ENCODE measurements at regions not wholly inside any gene's neighbourhood (a gene's known extent, or its start where the extent isn't known, plus 50 kb on each side); places are given as distances from the start of the nearest gene placed in this dataset.

GRCh38 chr2:160583813-160584537 is 90.4 kb upstream of the RBMS1 start:
- Histone ChIP-seq H3K9ac (ENCODE audit: low read depth in 2 of 2, low read length in 2 of 2) (no peak overlapping the region), H3K4me1 (no peaks in the 10 kb centered on the region), H3K9me3 (no peaks in the 10 kb centered on the region), H3K27me3 (no peaks in the 10 kb centered on the region), H3K27ac (no peak overlapping the region), H3K36me3 (no peaks in the 10 kb centered on the region), H3K4me3 (no peak overlapping the region)
- intact Hi-C loops (cut with DNase I), result no loop called here
- no peak for DNase-seq
- no peak for TF ChIP-seq CTCF (IDR thresholded peaks at IDR 0.05)

- intact Hi-C loops (cut with DNase I), result no loop called here
- H3K9ac ChIP-seq (ENCODE audit: low read depth in 2 of 2, low read length in 2 of 2), result no peak overlapping the region
- no peaks in the 10 kb centered on the region for H3K36me3 ChIP-seq
- no peaks in the 10 kb centered on the region for H3K4me1 ChIP-seq
- H3K4me3 ChIP-seq, result no peak overlapping the region
- H3K9me3 ChIP-seq, result no peaks in the 10 kb centered on the region
- no peaks in the 10 kb centered on the region for H3K27me3 ChIP-seq
- DNase-seq, result no peak
- no peak for TF ChIP-seq CTCF (IDR thresholded peaks at IDR 0.05)
- H3K27ac ChIP-seq, result no peak overlapping the region
Observed at GRCh38 chr2:160584972-160585494, 91.4 kb upstream of the RBMS1 start.

GRCh38 chr2:160590664-160591063 is 97.1 kb upstream of the RBMS1 start:
- no peak for DNase-seq
- Histone ChIP-seq H3K27ac (no peak overlapping the region), H3K27me3 (no peaks in the 10 kb centered on the region), H3K36me3 (no peaks in the 10 kb centered on the region), H3K4me1 (no peaks in the 10 kb centered on the region), H3K9ac (ENCODE audit: low read depth in 2 of 2, low read length in 2 of 2) (no peak overlapping the region), H3K9me3 (no peaks in the 10 kb centered on the region), H3K4me3 (no peak overlapping the region)
- no peak for TF ChIP-seq CTCF (IDR thresholded peaks at IDR 0.05)
- intact Hi-C loops (cut with DNase I), result no loop called here

GRCh38 chr2:160592401-160592800 is 98.8 kb upstream of the RBMS1 start:
- Histone ChIP-seq H3K9ac (ENCODE audit: low read depth in 2 of 2, low read length in 2 of 2) (no peak overlapping the region), H3K36me3 (no peaks in the 10 kb centered on the region), H3K4me3 (no peak overlapping the region), H3K27me3 (no peaks in the 10 kb centered on the region), H3K9me3 (no peaks in the 10 kb centered on the region), H3K4me1 (no peaks in the 10 kb centered on the region), H3K27ac (no peak overlapping the region)
- TF ChIP-seq CTCF (IDR thresholded peaks at IDR 0.05), result no peak
- intact Hi-C loops (cut with DNase I), result no loop called here
- no peak for DNase-seq

- TF ChIP-seq CTCF (IDR thresholded peaks at IDR 0.05), result no peak
- Histone ChIP-seq H3K27me3 (no peaks in the 10 kb centered on the region), H3K9ac (ENCODE audit: low read depth in 2 of 2, low read length in 2 of 2) (no peak overlapping the region), H3K9me3 (no peaks in the 10 kb centered on the region), H3K36me3 (no peaks in the 10 kb centered on the region), H3K4me1 (no peaks in the 10 kb centered on the region), H3K27ac (no peak overlapping the region), H3K4me3 (no peak overlapping the region)
- DNase-seq, result no peak
- intact Hi-C loops (cut with DNase I), result no loop called here
Observed at GRCh38 chr2:160592993-160593392, 99.4 kb upstream of the RBMS1 start.
